ENCODE measurements at regions not wholly inside any gene's neighbourhood (a gene's known extent, or its start where the extent isn't known, plus 50 kb on each side); places are given as distances from the start of the nearest gene placed in this dataset.

DNA sequence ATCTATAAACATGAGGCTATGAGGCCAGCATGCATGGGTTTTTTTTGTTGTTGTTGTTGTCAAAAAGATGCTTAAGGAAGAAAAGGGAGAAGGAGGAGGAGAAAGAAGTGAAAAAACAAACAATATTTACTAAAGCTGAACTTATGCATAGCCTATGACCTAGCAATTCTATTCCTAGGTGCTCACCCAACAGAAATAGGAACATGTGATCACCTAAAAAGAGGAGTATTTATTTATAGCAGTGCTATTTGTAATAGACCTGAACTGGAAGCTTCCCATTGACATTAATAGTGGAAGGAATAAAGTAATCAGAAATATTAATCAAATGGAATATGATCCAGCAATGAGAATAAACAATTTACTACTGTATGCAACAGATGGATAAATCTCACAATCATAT, 156.5 kb upstream of the OLIG3 start:
- H3K4me1 ChIP-seq: no peaks in the 10 kb centered on the region
- no peaks in the 10 kb centered on the region for H3K27me3 ChIP-seq
- no peak for TF ChIP-seq POLR2A (IDR thresholded peaks at IDR 0.05)
- TF ChIP-seq, protein P1, sequence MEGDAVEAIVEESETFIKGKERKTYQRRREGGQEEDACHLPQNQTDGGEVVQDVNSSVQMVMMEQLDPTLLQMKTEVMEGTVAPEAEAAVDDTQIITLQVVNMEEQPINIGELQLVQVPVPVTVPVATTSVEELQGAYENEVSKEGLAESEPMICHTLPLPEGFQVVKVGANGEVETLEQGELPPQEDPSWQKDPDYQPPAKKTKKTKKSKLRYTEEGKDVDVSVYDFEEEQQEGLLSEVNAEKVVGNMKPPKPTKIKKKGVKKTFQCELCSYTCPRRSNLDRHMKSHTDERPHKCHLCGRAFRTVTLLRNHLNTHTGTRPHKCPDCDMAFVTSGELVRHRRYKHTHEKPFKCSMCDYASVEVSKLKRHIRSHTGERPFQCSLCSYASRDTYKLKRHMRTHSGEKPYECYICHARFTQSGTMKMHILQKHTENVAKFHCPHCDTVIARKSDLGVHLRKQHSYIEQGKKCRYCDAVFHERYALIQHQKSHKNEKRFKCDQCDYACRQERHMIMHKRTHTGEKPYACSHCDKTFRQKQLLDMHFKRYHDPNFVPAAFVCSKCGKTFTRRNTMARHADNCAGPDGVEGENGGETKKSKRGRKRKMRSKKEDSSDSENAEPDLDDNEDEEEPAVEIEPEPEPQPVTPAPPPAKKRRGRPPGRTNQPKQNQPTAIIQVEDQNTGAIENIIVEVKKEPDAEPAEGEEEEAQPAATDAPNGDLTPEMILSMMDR (IDR thresholded peaks at IDR 0.05): no peak
- intact Hi-C loops (cut with DNase I): no loop called here
- H3K9me3 ChIP-seq: no peaks in the 10 kb centered on the region
- H3K4me3 ChIP-seq (replicated peaks in 1 of 3): no peak overlapping the region
- no peak overlapping the region for H3K27ac ChIP-seq
- H3K36me3 ChIP-seq: no peaks in the 10 kb centered on the region
- DNase-seq: no peak

DNA sequence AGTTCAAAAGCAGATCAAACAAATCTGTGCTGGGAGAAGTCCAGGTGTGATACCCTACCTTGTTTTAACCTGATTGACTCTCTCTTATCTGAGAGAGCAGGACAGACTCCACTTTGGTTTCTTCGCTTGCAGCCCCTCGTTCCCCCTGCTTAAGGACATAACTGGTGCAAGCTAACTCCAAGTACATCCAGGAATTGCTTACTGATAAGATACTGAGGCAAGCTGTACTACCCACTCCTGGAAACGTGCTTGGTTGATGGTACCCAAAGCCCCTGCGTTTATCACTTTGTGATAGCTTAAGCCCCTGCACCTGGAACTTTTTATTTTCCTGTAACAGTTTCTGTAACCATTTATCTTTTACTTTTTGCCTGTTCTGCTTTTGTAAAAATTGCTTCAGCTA, 157.0 kb upstream of the OLIG3 start:
- no peaks in the 10 kb centered on the region for H3K27me3 ChIP-seq
- H3K36me3 ChIP-seq: no peaks in the 10 kb centered on the region
- H3K4me3 ChIP-seq (replicated peaks in 1 of 3): no peak overlapping the region
- TF ChIP-seq POLR2A (IDR thresholded peaks at IDR 0.05): no peak
- TF ChIP-seq, protein P1 (IDR thresholded peaks at IDR 0.05): no peak
- WGBS, 2 donors: 78 to 92% methylated on average over 4 of the region's 4 CpGs
- no peaks in the 10 kb centered on the region for H3K9me3 ChIP-seq
- intact Hi-C loops (cut with DNase I): no loop called here
- no peak for DNase-seq
- no peak overlapping the region for H3K27ac ChIP-seq
- H3K4me1 ChIP-seq: no peaks in the 10 kb centered on the region

DNA sequence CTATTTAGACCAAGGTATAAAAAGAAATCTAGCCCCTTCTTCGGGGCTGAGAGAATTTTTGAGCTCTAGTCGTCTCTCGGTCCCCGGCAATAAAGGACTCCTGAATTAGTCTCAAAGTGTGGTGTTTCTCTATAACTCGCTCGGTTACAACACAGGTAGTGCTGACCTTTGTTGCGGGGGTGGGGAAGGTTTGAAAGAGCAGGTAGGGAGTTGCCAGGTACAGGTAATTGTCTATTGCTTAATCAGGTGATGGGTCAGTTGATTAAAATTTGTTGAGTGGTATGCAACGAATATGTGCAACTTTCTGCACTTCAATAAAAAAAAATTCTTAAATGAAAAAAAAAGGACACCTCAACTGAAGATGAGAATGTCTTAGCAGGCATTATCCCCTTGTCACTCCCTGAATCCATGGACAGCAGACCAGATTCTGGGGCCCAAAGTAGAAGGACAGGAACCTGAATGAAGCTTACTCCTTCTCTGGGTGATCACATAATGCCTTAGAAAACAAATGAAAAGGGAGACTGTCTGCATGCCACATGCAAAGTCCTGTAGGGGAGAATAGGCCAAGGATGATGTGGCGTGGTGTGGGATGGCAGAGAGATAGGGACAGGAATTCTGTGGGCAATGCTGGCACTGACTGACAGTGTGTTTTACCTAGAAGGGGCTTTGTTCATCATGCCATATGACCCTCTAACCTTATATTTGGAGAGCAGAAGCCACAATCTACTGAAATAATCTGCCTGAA, 157.6 kb upstream of the OLIG3 start:
- Histone ChIP-seq H3K27ac (no peak overlapping the region), H3K4me1 (no peaks in the 10 kb centered on the region), H3K4me3 (replicated peaks in 1 of 3) (no peak overlapping the region), H3K9me3 (no peaks in the 10 kb centered on the region), H3K36me3 (no peaks in the 10 kb centered on the region), H3K27me3 (no peaks in the 10 kb centered on the region)
- no peak for DNase-seq
- no peak for TF ChIP-seq POLR2A (IDR thresholded peaks at IDR 0.05)
- TF ChIP-seq, protein P1 (IDR thresholded peaks at IDR 0.05): no peak
- WGBS, 2 donors: 91 to 93% methylated on average over 9 of the region's 9 CpGs
- intact Hi-C loops (cut with DNase I): no loop called here

DNA sequence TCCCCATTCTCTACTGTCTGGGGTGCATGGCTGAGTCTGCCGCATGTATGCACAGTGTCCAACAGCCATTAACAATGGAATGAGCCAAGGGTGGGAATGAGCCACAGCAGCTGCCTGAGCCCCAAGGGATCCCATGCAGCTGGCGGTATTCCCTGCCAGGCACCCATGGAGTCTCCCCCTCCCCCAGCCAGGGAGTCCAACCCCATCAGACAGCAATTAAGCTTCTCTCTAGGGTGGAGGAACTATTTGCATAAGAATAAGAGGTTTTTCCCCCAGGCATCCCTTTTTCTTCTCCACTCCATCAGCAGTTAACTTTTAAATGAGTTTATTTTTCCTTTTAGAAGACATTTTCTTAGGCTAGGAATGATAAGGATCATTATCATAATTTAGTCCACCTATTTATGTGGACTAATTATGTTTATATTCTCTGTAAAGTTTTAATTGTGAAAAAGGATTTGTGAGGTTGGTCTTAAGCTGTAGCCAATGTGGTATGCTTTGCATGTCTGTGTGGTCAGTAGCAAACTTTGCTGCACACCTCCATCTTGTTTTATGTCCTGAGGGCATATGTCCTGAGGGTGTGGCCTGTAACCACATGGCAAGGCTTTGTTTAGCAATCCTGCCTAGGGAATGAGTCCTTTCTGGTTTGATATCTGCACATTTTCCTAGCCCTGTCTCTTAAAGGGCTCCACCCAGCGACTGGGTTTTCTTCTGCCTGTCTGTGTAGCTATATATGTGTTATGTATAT, 158.9 kb upstream of the OLIG3 start:
- H3K36me3 ChIP-seq: no peaks in the 10 kb centered on the region
- H3K9me3 ChIP-seq: no peaks in the 10 kb centered on the region
- no peak for DNase-seq
- no peak overlapping the region for H3K27ac ChIP-seq
- TF ChIP-seq, protein P1 (IDR thresholded peaks at IDR 0.05): no peak
- TF ChIP-seq POLR2A (IDR thresholded peaks at IDR 0.05): no peak
- H3K27me3 ChIP-seq: no peaks in the 10 kb centered on the region
- intact Hi-C loops (cut with DNase I): no loop called here
- no peaks in the 10 kb centered on the region for H3K4me1 ChIP-seq
- 86 to 92% methylated on average over 3 of the region's 3 CpGs for WGBS, 2 donors
- H3K4me3 ChIP-seq (replicated peaks in 1 of 3): no peak overlapping the region

DNA sequence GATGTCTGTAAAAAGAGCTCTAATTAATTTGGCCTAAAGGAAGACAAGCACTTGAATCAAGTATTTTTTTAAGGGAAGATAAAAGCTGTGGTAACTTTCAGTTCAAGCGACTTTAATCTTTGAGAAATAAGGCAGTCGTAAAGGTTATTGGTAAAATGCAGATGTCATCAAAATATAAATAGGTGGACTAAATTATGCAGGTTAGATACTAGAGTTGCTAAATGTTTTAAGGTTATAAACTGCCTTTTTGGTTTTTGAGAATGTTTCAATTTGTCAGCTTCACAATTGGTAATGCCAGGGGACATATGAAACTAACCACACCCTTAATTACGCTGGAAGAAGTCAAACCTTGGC, 159.5 kb upstream of the OLIG3 start:
- intact Hi-C loops (cut with DNase I): no loop called here
- no peaks in the 10 kb centered on the region for H3K36me3 ChIP-seq
- H3K9me3 ChIP-seq: no peaks in the 10 kb centered on the region
- no peak overlapping the region for H3K27ac ChIP-seq
- no peaks in the 10 kb centered on the region for H3K4me1 ChIP-seq
- 95 to 97% methylated on average over 3 of the region's 3 CpGs for WGBS, 2 donors
- no peak for DNase-seq
- TF ChIP-seq, protein P1 (IDR thresholded peaks at IDR 0.05): no peak
- TF ChIP-seq POLR2A (IDR thresholded peaks at IDR 0.05): no peak
- no peaks in the 10 kb centered on the region for H3K27me3 ChIP-seq
- H3K4me3 ChIP-seq (replicated peaks in 1 of 3): no peak overlapping the region
